SK-N-SH treated with all-trans-retinoic acid at 6 μM for 48 hours (cell line): ENCODE measurements at regions not wholly inside any gene's neighbourhood (a gene's known extent, or its start where the extent isn't known, plus 50 kb on each side); places are given as distances from the start of the nearest gene placed in this dataset.
"Not testable (repeated sequence)": the region's sequence is repeated elsewhere in the genome, so short reads cannot be mapped to it uniquely, and the experiment has no call there.

Experiments used
- ARNTL ChIP-seq: fragments of 450-650 bp; formaldehyde crosslinking; IDR thresholded peaks from 2 replicates; pipeline ENCODE4 v1.5.0; 2020; ENCODE audit warnings: low read depth, mild to moderate bottlenecking, moderate library complexity, borderline replicate concordance
- BACH2 ChIP-seq: fragments of 250-450 bp; sonication (Bioruptor Pico); IDR thresholded peaks from 2 replicates; pipeline ENCODE4 v1.9.0; 2021; ENCODE audit warnings: mild to moderate bottlenecking, borderline replicate concordance
- PPARA ChIP-seq: fragments of 250-450 bp; sonication (Bioruptor Pico); IDR thresholded peaks from 2 replicates; pipeline ENCODE4 v1.5.0; 2020; ENCODE audit warnings: mild to moderate bottlenecking, borderline replicate concordance
- SNAI2 ChIP-seq: fragments of 250-450 bp; sonication (Bioruptor Pico); IDR thresholded peaks from 2 replicates; pipeline ENCODE4 v1.5.0; 2020; ENCODE audit warnings: mild to moderate bottlenecking, moderate library complexity
- ZFP3 ChIP-seq: fragments of 250-450 bp; sonication (Bioruptor Pico); IDR thresholded peaks from 2 replicates; pipeline ENCODE4 v1.5.0; 2020; ENCODE audit warnings: mild to moderate bottlenecking, moderate library complexity
- ZNF565 ChIP-seq: fragments of 450-650 bp; formaldehyde crosslinking; conservative IDR thresholded peaks from 2 replicates; pipeline ENCODE4 v1.5.0; 2020; ENCODE audit warnings: low read depth, mild to moderate bottlenecking, moderate library complexity
- ZNF8 ChIP-seq: fragments of 450-650 bp; formaldehyde crosslinking; IDR thresholded peaks from 2 replicates; pipeline ENCODE4 v1.5.0; 2020; ENCODE audit warnings: mild to moderate bottlenecking, moderate library complexity
- TF ChIP-seq, protein P1 (sequence below): fragments of 250-450 bp; sonication (Bioruptor Pico); IDR thresholded peaks from 2 replicates; pipeline ENCODE4 v1.8.0; 2020; ENCODE audit warnings: mild to moderate bottlenecking, moderate library complexity, borderline replicate concordance
- TF ChIP-seq, protein P2 (sequence below): fragments of 250-450 bp; sonication (Bioruptor Pico); IDR thresholded peaks from 2 replicates; pipeline ENCODE4 v1.5.1; 2020; ENCODE audit warnings: low read depth, mild to moderate bottlenecking, moderate library complexity
- TF ChIP-seq, protein P3 (sequence below): fragments of 250-450 bp; sonication (Bioruptor Pico); IDR thresholded peaks from 2 replicates; pipeline ENCODE4 v1.5.0; 2020; ENCODE audit warnings: mild to moderate bottlenecking, moderate library complexity

DNA sequence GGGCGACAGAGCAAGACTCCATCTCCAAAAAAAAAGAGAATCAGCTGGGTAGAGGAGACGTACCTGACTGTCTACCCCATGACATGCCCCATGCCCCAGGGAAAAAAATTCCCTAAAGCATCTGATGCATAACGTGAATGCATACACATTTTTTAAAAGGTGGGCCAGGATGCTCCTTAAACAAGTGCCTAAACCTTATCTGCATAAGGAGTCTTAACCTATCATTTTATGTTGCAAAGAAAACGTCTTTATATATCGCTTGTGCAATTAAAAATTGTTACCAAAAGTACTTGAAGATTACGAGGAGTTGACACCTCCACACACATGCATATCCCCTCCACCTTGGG lies 95.8 kb upstream of the METTL9 start:
- TF ChIP-seq ARNTL (CRISPR knock-in tag); ZFP3; BACH2 (CRISPR knock-in tag); PPARA (CRISPR knock-in tag); ZNF8 (CRISPR knock-in tag); ZNF565 (CRISPR knock-in tag); SNAI2: not testable (repeated sequence)
- TF ChIP-seq, protein P1, sequence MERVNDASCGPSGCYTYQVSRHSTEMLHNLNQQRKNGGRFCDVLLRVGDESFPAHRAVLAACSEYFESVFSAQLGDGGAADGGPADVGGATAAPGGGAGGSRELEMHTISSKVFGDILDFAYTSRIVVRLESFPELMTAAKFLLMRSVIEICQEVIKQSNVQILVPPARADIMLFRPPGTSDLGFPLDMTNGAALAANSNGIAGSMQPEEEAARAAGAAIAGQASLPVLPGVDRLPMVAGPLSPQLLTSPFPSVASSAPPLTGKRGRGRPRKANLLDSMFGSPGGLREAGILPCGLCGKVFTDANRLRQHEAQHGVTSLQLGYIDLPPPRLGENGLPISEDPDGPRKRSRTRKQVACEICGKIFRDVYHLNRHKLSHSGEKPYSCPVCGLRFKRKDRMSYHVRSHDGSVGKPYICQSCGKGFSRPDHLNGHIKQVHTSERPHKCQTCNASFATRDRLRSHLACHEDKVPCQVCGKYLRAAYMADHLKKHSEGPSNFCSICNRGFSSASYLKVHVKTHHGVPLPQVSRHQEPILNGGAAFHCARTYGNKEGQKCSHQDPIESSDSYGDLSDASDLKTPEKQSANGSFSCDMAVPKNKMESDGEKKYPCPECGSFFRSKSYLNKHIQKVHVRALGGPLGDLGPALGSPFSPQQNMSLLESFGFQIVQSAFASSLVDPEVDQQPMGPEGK (CRISPR knock-in tag), result not testable (repeated sequence)
- TF ChIP-seq, protein P2, sequence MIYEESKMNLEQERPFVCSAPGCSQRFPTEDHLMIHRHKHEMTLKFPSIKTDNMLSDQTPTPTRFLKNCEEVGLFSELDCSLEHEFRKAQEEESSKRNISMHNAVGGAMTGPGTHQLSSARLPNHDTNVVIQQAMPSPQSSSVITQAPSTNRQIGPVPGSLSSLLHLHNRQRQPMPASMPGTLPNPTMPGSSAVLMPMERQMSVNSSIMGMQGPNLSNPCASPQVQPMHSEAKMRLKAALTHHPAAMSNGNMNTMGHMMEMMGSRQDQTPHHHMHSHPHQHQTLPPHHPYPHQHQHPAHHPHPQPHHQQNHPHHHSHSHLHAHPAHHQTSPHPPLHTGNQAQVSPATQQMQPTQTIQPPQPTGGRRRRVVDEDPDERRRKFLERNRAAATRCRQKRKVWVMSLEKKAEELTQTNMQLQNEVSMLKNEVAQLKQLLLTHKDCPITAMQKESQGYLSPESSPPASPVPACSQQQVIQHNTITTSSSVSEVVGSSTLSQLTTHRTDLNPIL (CRISPR knock-in tag), result not testable (repeated sequence)
- TF ChIP-seq, protein P3, sequence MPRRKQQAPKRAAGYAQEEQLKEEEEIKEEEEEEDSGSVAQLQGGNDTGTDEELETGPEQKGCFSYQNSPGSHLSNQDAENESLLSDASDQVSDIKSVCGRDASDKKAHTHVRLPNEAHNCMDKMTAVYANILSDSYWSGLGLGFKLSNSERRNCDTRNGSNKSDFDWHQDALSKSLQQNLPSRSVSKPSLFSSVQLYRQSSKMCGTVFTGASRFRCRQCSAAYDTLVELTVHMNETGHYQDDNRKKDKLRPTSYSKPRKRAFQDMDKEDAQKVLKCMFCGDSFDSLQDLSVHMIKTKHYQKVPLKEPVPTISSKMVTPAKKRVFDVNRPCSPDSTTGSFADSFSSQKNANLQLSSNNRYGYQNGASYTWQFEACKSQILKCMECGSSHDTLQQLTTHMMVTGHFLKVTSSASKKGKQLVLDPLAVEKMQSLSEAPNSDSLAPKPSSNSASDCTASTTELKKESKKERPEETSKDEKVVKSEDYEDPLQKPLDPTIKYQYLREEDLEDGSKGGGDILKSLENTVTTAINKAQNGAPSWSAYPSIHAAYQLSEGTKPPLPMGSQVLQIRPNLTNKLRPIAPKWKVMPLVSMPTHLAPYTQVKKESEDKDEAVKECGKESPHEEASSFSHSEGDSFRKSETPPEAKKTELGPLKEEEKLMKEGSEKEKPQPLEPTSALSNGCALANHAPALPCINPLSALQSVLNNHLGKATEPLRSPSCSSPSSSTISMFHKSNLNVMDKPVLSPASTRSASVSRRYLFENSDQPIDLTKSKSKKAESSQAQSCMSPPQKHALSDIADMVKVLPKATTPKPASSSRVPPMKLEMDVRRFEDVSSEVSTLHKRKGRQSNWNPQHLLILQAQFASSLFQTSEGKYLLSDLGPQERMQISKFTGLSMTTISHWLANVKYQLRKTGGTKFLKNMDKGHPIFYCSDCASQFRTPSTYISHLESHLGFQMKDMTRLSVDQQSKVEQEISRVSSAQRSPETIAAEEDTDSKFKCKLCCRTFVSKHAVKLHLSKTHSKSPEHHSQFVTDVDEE (CRISPR knock-in tag), result not testable (repeated sequence)
